Activated CD4-positive, CD25-positive, alpha-beta regulatory T cell treated with anti-CD3 and anti-CD28 coated beads, Interleukin-2, amount 50 U/mL, for 16 hours (primary cell): ENCODE measurements at regions not wholly inside any gene's neighbourhood (a gene's known extent, or its start where the extent isn't known, plus 50 kb on each side); places are given as distances from the start of the nearest gene placed in this dataset.
"Not testable (repeated sequence)": the region's sequence is repeated elsewhere in the genome, so short reads cannot be mapped to it uniquely, and the experiment has no call there.

Source experiments
- DNase-seq: peaks from one replicate; pipeline ENCODE4 v3.0.0-alpha.2; 2020; ENCODE audit warnings: low read depth, low spot score

GRCh38 chr16:11414815-11415775, 69.8 kb downstream of the RMI2 start:
- DNase-seq, result no peak

- DNase-seq, result no peak
These were observed 71.2 kb downstream of the RMI2 start for GRCh38 chr16:11416228-11417001.

GRCh38 chr16:11417487-11417886, 72.2 kb downstream of the RMI2 start:
- DNase-seq, result no peak

- DNase-seq, result no peak
These were observed 73.2 kb downstream of the RMI2 start for GRCh38 chr16:11418506-11418905.

- DNase-seq, result not testable (repeated sequence)
These were observed 74.8 kb downstream of the RMI2 start for GRCh38 chr16:11420067-11420466.

GRCh38 chr16:11420895-11421294, 75.6 kb downstream of the RMI2 start:
- DNase-seq, result no peak

GRCh38 chr16:11422381-11423314, 77.4 kb downstream of the RMI2 start:
- DNase-seq, result no peak

GRCh38 chr16:11423315-11424117, 78.3 kb downstream of the RMI2 start:
- DNase-seq, result no peak

GRCh38 chr16:11424118-11424460, 78.8 kb downstream of the RMI2 start:
- no peak for DNase-seq

GRCh38 chr16:11425140-11425539, 79.9 kb downstream of the RMI2 start:
- DNase-seq, result no peak

- no peak for DNase-seq
These were observed 83.3 kb downstream of the RMI2 start for GRCh38 chr16:11428623-11428953.

GRCh38 chr16:11429123-11429522, 83.9 kb downstream of the RMI2 start:
- no peak for DNase-seq

GRCh38 chr16:11429823-11430222, 84.6 kb downstream of the RMI2 start:
- DNase-seq, result no peak

- no peak for DNase-seq
These were observed 85.5 kb downstream of the RMI2 start for GRCh38 chr16:11430601-11431317.

GRCh38 chr16:11431915-11432465, 86.7 kb downstream of the RMI2 start:
- no peak for DNase-seq

- no peak for DNase-seq
These were observed 87.7 kb downstream of the RMI2 start for GRCh38 chr16:11432856-11433395.

- DNase-seq, result no peak
These were observed 90.3 kb downstream of the RMI2 start for GRCh38 chr16:11435576-11435975.

- DNase-seq, result no peak
These were observed 91.8 kb downstream of the RMI2 start for GRCh38 chr16:11437069-11437468.

GRCh38 chr16:11439790-11440656, 94.8 kb downstream of the RMI2 start:
- DNase-seq, result no peak
